B cell (primary cell): ENCODE measurements at regions not wholly inside any gene's neighbourhood (a gene's known extent, or its start where the extent isn't known, plus 50 kb on each side); places are given as distances from the start of the nearest gene placed in this dataset.
"Not testable (repeated sequence)": the region's sequence is repeated elsewhere in the genome, so short reads cannot be mapped to it uniquely, and the experiment has no call there.

Experiments used
- ATAC-seq: fragments of 200-7000 bp; cut with Tn5 transposase; one replicate; pipeline ENCODE4 v1.10.0; 2021; ENCODE audit warnings: low read depth, mild to moderate bottlenecking, moderate number of reproducible peaks, moderate library complexity
- CTCF ChIA-PET: fragments of 350-600 bp; sonication (Branson Sonifier 250); formaldehyde crosslinking; loops from one replicate; lab custom pipeline; 2021; ENCODE audit warnings: antibody characterized with exemption, inconsistent platforms; lab: Charles Lee
- POLR2A ChIA-PET: fragments of 350-600 bp; sonication (Branson Sonifier 250); formaldehyde crosslinking; loops from one replicate; lab custom pipeline; 2021; ENCODE audit warnings: antibody characterized with exemption; lab: Charles Lee
- DNase-seq: peaks from one replicate; pipeline ENCODE4 v3.0.0; 2013
- H2AFZ ChIP-seq: 2 replicates; pipeline ENCODE4 v1.6.1; 2012; ENCODE audit warnings: mild to moderate bottlenecking, low read depth, low read length; ENCODE audit not compliant: insufficient read depth, poor library complexity, severe bottlenecking
- H3K27ac ChIP-seq, 2 donors: 1 replicate in 1 of 2; 2 replicates in 1 of 2; pipeline ENCODE4 v1.5.1; 2012 to 2013; ENCODE audit warnings: low read length in 2 of 2, mild to moderate bottlenecking in 2 of 2, moderate library complexity in 1 of 2
- H3K27me3 ChIP-seq, 4 experiments: fragments of 200-600 bp in 1 of 4; sonication (generic) in 1 of 4; replicated peaks in 1 of 4; 1 replicate in 2 of 4; 2 replicates in 2 of 4; pipeline versions ENCODE4 v1.6.1 to v1.7.0; 2013 to 2016; ENCODE audit warnings: low read length in 3 of 4, mild to moderate bottlenecking in 2 of 4, mixed read lengths in 1 of 4, moderate library complexity in 1 of 4; ENCODE audit not compliant: insufficient read depth in 4 of 4, control insufficient read depth in 3 of 4; ENCODE audit errors: control extremely low read depth in 1 of 4
- H3K36me3 ChIP-seq, 2 experiments: replicated peaks in 1 of 2; 1 replicate in 1 of 2; 2 replicates in 1 of 2; pipeline versions ENCODE4 v1.6.1 to v1.7.1; 2013; ENCODE audit warnings: low read length in 1 of 2; ENCODE audit not compliant: insufficient read depth in 2 of 2, control insufficient read depth in 1 of 2; ENCODE audit errors: control extremely low read depth in 1 of 2, extremely low read depth in 1 of 2
- H3K4me1 ChIP-seq, 2 donors: fragments of 200-600 bp in 1 of 2; sonication (generic) in 1 of 2; 1 replicate in 1 of 2; 2 replicates in 1 of 2; pipeline versions ENCODE4 v1.5.1 to v1.6.1; 2013 to 2017; ENCODE audit warnings: low read length in 2 of 2; ENCODE audit not compliant: control insufficient read depth in 2 of 2, insufficient read depth in 2 of 2
- H3K4me2 ChIP-seq: replicated peaks from 2 replicates; pipeline ENCODE3; 2012; ENCODE audit warnings: mild to moderate bottlenecking, low read depth, low read length; ENCODE audit not compliant: poor library complexity, severe bottlenecking
- H3K4me3 ChIP-seq, 5 experiments: fragments of 200-600 bp in 1 of 5; sonication (generic) in 1 of 5; 1 replicate in 3 of 5; 2 replicates in 2 of 5; pipeline versions ENCODE4 v1.5.1 to v1.7.0; 2011 to 2016; ENCODE audit warnings: low read length in 4 of 5, mild to moderate bottlenecking in 4 of 5, low read depth in 2 of 5, control low read depth in 1 of 5, moderate library complexity in 1 of 5; ENCODE audit not compliant: insufficient read depth in 1 of 5; ENCODE audit errors: control extremely low read depth in 1 of 5, extremely low read depth in 1 of 5
- H3K79me2 ChIP-seq: fragments of 200-600 bp; sonication (generic); one replicate; pipeline ENCODE4 v1.6.0; 2016; ENCODE audit warnings: low read length; ENCODE audit not compliant: control insufficient read depth, insufficient read depth
- H3K9ac ChIP-seq: fragments of 200-600 bp; sonication (generic); 2 replicates; pipeline ENCODE4 v1.6.1; 2017; ENCODE audit warnings: mild to moderate bottlenecking, low read length, moderate library complexity
- H3K9me3 ChIP-seq, 3 donors: one replicate each; pipeline versions ENCODE4 v1.6.1 to v1.7.1; 2013; ENCODE audit warnings: low read length in 2 of 3; ENCODE audit not compliant: control insufficient read depth in 2 of 3, insufficient read depth in 1 of 3; ENCODE audit errors: control extremely low read depth in 1 of 3
- H4K20me1 ChIP-seq: 2 replicates; pipeline ENCODE4 v1.6.0; 2012; ENCODE audit warnings: mild to moderate bottlenecking, low read length; ENCODE audit not compliant: insufficient read depth, control insufficient read depth, poor library complexity, severe bottlenecking
- H3K27ac Mint-ChIP-seq: one replicate; pipeline ENCODE4 v1.8.0; 2021; ENCODE audit warnings: mixed read lengths
- H3K27me3 Mint-ChIP-seq: one replicate; pipeline ENCODE4 v1.8.0; 2021; ENCODE audit warnings: mixed read lengths
- H3K4me1 Mint-ChIP-seq: one replicate; pipeline ENCODE4 v1.8.0; 2021; ENCODE audit warnings: mixed read lengths
- H3K4me3 Mint-ChIP-seq: one replicate; pipeline ENCODE4 v1.8.0; 2021; ENCODE audit warnings: mixed read lengths
- H3K9me3 Mint-ChIP-seq: one replicate; pipeline ENCODE4 v1.8.0; 2022; ENCODE audit warnings: mixed read lengths; ENCODE audit not compliant: insufficient read depth
- CTCF ChIP-seq: fragments of 200-600 bp; IDR thresholded peaks from one replicate; pipeline ENCODE4 v1.8.0; 2022; ENCODE audit warnings: antibody characterized with exemption, mild to moderate bottlenecking
- EZH2 ChIP-seq: IDR thresholded peaks from 2 replicates; pipeline ENCODE4 v1.6.1; 2012; ENCODE audit warnings: borderline replicate concordance, low read depth, mild to moderate bottlenecking, moderate library complexity, low read length; ENCODE audit not compliant: insufficient read depth, poor library complexity, severe bottlenecking
- WGBS: methylation state at CpG from one replicate; pipeline ENCODE4 v1.1.5; 2013; ENCODE audit warnings: missing lambda C conversion rate; ENCODE audit not compliant: insufficient coverage; 5-methylcytosine and 5-hydroxymethylcytosine counted together
- intact Hi-C: fragments of 100-400 bp; cut with micrococcal nuclease; formaldehyde crosslinking; loops from one replicate; pipeline ENCODE4 v1.10.0; 2022

- ChIA-PET POLR2A (no interaction called here), CTCF (no interaction called here)
- ATAC-seq (no peak), DNase-seq (no peak)
- H4K20me1 ChIP-seq = no peaks in the 10 kb centered on the region
- H3K9me3 ChIP-seq = no peaks in the 10 kb centered on the region
- H3K4me1 ChIP-seq = peaks cover 0 to 3% of the 10 kb centered on the region in 2 donors
- H2AFZ ChIP-seq = no peak overlapping the region
- H3K9ac ChIP-seq = no peak overlapping the region
- intact Hi-C loops = no loop called here
- H3K79me2 ChIP-seq = no peaks in the 10 kb centered on the region
- H3K4me2 ChIP-seq = no peak overlapping the region
- H3K27me3 ChIP-seq = no peaks in the 10 kb centered on the region
- Mint-ChIP-seq H3K27me3 (no peaks in the 10 kb centered on the region), H3K9me3 (no peaks in the 10 kb centered on the region), H3K4me1 (peaks cover 19% of the 10 kb centered on the region), H3K4me3 (no peak overlapping the region), H3K27ac (no peak overlapping the region)
- WGBS = 100% methylated on average over 3 of the region's 5 CpGs
- peaks cover 0 to 15% of the 10 kb centered on the region in 2 experiments for H3K36me3 ChIP-seq
- H3K27ac ChIP-seq = no peak overlapping the region
- no peak for TF ChIP-seq CTCF
- no peak for TF ChIP-seq EZH2
- H3K4me3 ChIP-seq = no peak overlapping the region
These were observed 126.6 kb downstream of the LAT start for GRCh38 chr16:29111421-29111820.

- H3K4me2 ChIP-seq, H3K27ac Mint-ChIP-seq, DNase-seq, POLR2A ChIA-PET, H3K9ac ChIP-seq, intact Hi-C loops, H3K4me1 Mint-ChIP-seq, H3K9me3 Mint-ChIP-seq, H3K4me3 ChIP-seq, H3K79me2 ChIP-seq, H4K20me1 ChIP-seq, H3K9me3 ChIP-seq, H3K27me3 ChIP-seq, H3K4me3 Mint-ChIP-seq, H3K27me3 Mint-ChIP-seq, H3K27ac ChIP-seq, H2AFZ ChIP-seq, H3K4me1 ChIP-seq, H3K36me3 ChIP-seq, ATAC-seq: not testable (repeated sequence)
- CTCF ChIA-PET = interaction anchor here (0.7 kb wide), 1 partner anchor 896 kb away, joined by 4 read pairs; no protein-coding TSS in a partner anchor
- no CpG with 5 or more reads among the region's 6 CpGs for WGBS
These were observed 123.8 kb downstream of the LAT start for GRCh38 chr16:29108625-29109169.
